Stimulated activated CD8-positive, alpha-beta memory T cell treated with anti-CD3 and anti-CD28 coated beads, Interleukin-15, amount 100 ng/mL, for 48 hours (primary cell): ENCODE measurements at regions not wholly inside any gene's neighbourhood (a gene's known extent, or its start where the extent isn't known, plus 50 kb on each side); places are given as distances from the start of the nearest gene placed in this dataset.
"Not testable (repeated sequence)": the region's sequence is repeated elsewhere in the genome, so short reads cannot be mapped to it uniquely, and the experiment has no call there.

Experiments
- DNase-seq, 2 donors: peaks; one replicate each; pipeline ENCODE4 v3.0.0-alpha.2; 2020; ENCODE audit warnings: low read depth in 2 of 2

GRCh38 chr12:114501474-114501807 is 95.5 kb upstream of the TBX5 start:
- DNase-seq = no peak

- no peak for DNase-seq
Measured at GRCh38 chr12:114500775-114501473, 95.0 kb upstream of the TBX5 start.

- no peak for DNase-seq
Measured at GRCh38 chr12:114500131-114500530, 94.2 kb upstream of the TBX5 start.

- DNase-seq = no peak
Measured at GRCh38 chr12:114499338-114499737, 93.4 kb upstream of the TBX5 start.

GRCh38 chr12:114491916-114492315 is 86.0 kb upstream of the TBX5 start:
- no peak for DNase-seq

GRCh38 chr12:114484822-114485459 is 79.0 kb upstream of the TBX5 start:
- not testable (repeated sequence) for DNase-seq

- no peak for DNase-seq
Measured at GRCh38 chr12:114483996-114484395, 78.1 kb upstream of the TBX5 start.

GRCh38 chr12:114481200-114481535 is 75.2 kb upstream of the TBX5 start:
- DNase-seq = no peak

GRCh38 chr12:114480337-114481199 is 74.6 kb upstream of the TBX5 start:
- DNase-seq = no peak

- no peak for DNase-seq
Measured at GRCh38 chr12:114479831-114480230, 73.9 kb upstream of the TBX5 start.

- no peak for DNase-seq
Measured at GRCh38 chr12:114478865-114479264, 72.9 kb upstream of the TBX5 start.

- no peak for DNase-seq
Measured at GRCh38 chr12:114477989-114478395, 72.0 kb upstream of the TBX5 start.

- DNase-seq = no peak
Measured at GRCh38 chr12:114476159-114476558, 70.2 kb upstream of the TBX5 start.

- no peak for DNase-seq
Measured at GRCh38 chr12:114473717-114474116, 67.8 kb upstream of the TBX5 start.

GRCh38 chr12:114473018-114473417 is 67.1 kb upstream of the TBX5 start:
- no peak for DNase-seq

GRCh38 chr12:114457620-114458019 is 51.7 kb upstream of the TBX5 start:
- DNase-seq = no peak
